GM10248 (cell line): ENCODE measurements at regions not wholly inside any gene's neighbourhood (a gene's known extent, or its start where the extent isn't known, plus 50 kb on each side); places are given as distances from the start of the nearest gene placed in this dataset.

Experiments
- CTCF ChIA-PET: fragments of 300-600 bp; sonication (Branson Sonifier 250); formaldehyde crosslinking; extraction: SDS; loops from one replicate; lab custom pipeline; 2021; ENCODE audit warnings: antibody characterized with exemption; lab: Yijun Ruan, JAX
- POLR2A ChIA-PET: fragments of 350-650 bp; sonication (Branson Sonifier 250); formaldehyde crosslinking; extraction: SDS; loops from one replicate; lab custom pipeline; 2020; ENCODE audit warnings: antibody characterized with exemption; lab: Yijun Ruan, JAX
- DNase-seq: peaks from one replicate; pipeline ENCODE4 v3.0.0; 2012; ENCODE audit errors: extremely low spot score
- CTCF ChIP-seq: IDR thresholded peaks from 2 replicates; pipeline ENCODE4 v1.5.1; 2012; ENCODE audit warnings: mild to moderate bottlenecking, low read depth; ENCODE audit errors: extremely low read depth, missing control alignments, control extremely low read depth

GRCh38 chr4:58734030-58734674 lies 1624.0 kb upstream of the IGFBP7 start:
- ChIA-PET CTCF (interaction anchor here (1.5 to 1.7 kb wide), 2 partner anchors 11 to 22 kb away, joined by 4 read pairs; no protein-coding TSS in a partner anchor), POLR2A (no interaction called here)
- DNase-seq = no peak
- TF ChIP-seq CTCF = no peak

GRCh38 chr4:58732973-58733372 lies 1622.8 kb upstream of the IGFBP7 start:
- DNase-seq = no peak
- TF ChIP-seq CTCF = no peak
- ChIA-PET POLR2A (no interaction called here), CTCF (interaction anchor here (1.5 kb wide), 1 partner anchor 23 kb away, joined by 4 read pairs; no protein-coding TSS in a partner anchor)

GRCh38 chr4:58723954-58724353 lies 1613.8 kb upstream of the IGFBP7 start:
- no peak for DNase-seq
- ChIA-PET POLR2A (no interaction called here), CTCF (no interaction called here)

GRCh38 chr4:58711039-58711438 lies 1600.9 kb upstream of the IGFBP7 start:
- ChIA-PET CTCF (no interaction called here), POLR2A (no interaction called here)
- DNase-seq = no peak
- no peak for TF ChIP-seq CTCF

More at GRCh38 chr4:58723954-58724353, 1613.8 kb upstream of the IGFBP7 start:
- no peak for TF ChIP-seq CTCF

GRCh38 chr4:58688568-58688967 lies 1578.4 kb upstream of the IGFBP7 start:
- ChIA-PET POLR2A (no interaction called here), CTCF (no interaction called here)
- no peak for TF ChIP-seq CTCF
- DNase-seq = no peak

- TF ChIP-seq CTCF = no peak
- CTCF ChIA-PET = interaction anchor here (1.3 kb wide), 1 partner anchor 13 kb away, joined by 3 read pairs; no protein-coding TSS in a partner anchor
- DNase-seq = no peak
- POLR2A ChIA-PET = no interaction called here
These were observed 1569.7 kb upstream of the IGFBP7 start for GRCh38 chr4:58679886-58680285.
